ENCODE measurements at regions not wholly inside any gene's neighbourhood (a gene's known extent, or its start where the extent isn't known, plus 50 kb on each side); places are given as distances from the start of the nearest gene placed in this dataset.

- TF ChIP-seq CTCF (IDR thresholded peaks at IDR 0.05) = no peak
- Histone ChIP-seq H3K36me3 (no peaks in the 10 kb centered on the region), H3K27ac (no peak overlapping the region), H3K4me1 (no peaks in the 10 kb centered on the region), H3K27me3 (peaks cover 0 to 39% (median 22%) of the 10 kb centered on the region in 7 donors), H3K4me3 (no peak overlapping the region), H3K9me3 (peaks cover 0 to 27% (median 0%) of the 10 kb centered on the region in 11 donors)
- ATAC-seq (no peak), DNase-seq (no peak)
- intact Hi-C loops (cut with DNase I) = loop anchor here in 1 of 10 donors (5.0 kb wide), 1 partner anchor 978 kb away; no protein-coding TSS in a partner anchor
- 79 to 89% methylated on average over 10 of the region's 10 CpGs for WGBS, 2 donors
Observed at GRCh38 chr10:130769146-130770017, 542.1 kb downstream of the TCERG1L start.

GRCh38 chr10:130770018-130770630 is 541.4 kb downstream of the TCERG1L start:
- intact Hi-C loops (cut with DNase I) = no loop called here
- ATAC-seq (no peak), DNase-seq (no peak)
- TF ChIP-seq CTCF (IDR thresholded peaks at IDR 0.05) = no peak
- Histone ChIP-seq H3K36me3 (no peaks in the 10 kb centered on the region), H3K9me3 (peaks cover 0 to 22% (median 0%) of the 10 kb centered on the region in 11 donors), H3K27ac (no peak overlapping the region), H3K4me3 (no peak overlapping the region), H3K27me3 (peaks cover 0 to 43% (median 25%) of the 10 kb centered on the region in 7 donors), H3K4me1 (no peaks in the 10 kb centered on the region)
- 75 to 81% methylated on average over 13 of the region's 13 CpGs for WGBS, 2 donors

- ATAC-seq (peak in 1 of 8 donors; percentile 58), DNase-seq (no peak)
- WGBS, 2 donors = 55 to 58% methylated on average over 13 of the region's 13 CpGs
- no peaks in the 10 kb centered on the region for H3K4me1 ChIP-seq
- peaks cover 0 to 55% (median 32%) of the 10 kb centered on the region in 7 donors for H3K27me3 ChIP-seq
- no peak for TF ChIP-seq CTCF (IDR thresholded peaks at IDR 0.05)
- H3K9me3 ChIP-seq = peaks cover 0 to 22% (median 0%) of the 10 kb centered on the region in 11 donors
- no peak overlapping the region for H3K4me3 ChIP-seq
- intact Hi-C loops (cut with DNase I) = no loop called here
- no peak overlapping the region for H3K27ac ChIP-seq
- no peaks in the 10 kb centered on the region for H3K36me3 ChIP-seq
Observed at GRCh38 chr10:130771491-130771946, 540.0 kb downstream of the TCERG1L start.

GRCh38 chr10:130772056-130772455 is 539.5 kb downstream of the TCERG1L start:
- Histone ChIP-seq H3K9me3 (peaks cover 0 to 21% (median 0%) of the 10 kb centered on the region in 11 donors), H3K27ac (no peak overlapping the region), H3K4me3 (no peak overlapping the region), H3K36me3 (no peaks in the 10 kb centered on the region), H3K27me3 (peaks cover 0 to 57% (median 34%) of the 10 kb centered on the region in 7 donors), H3K4me1 (no peaks in the 10 kb centered on the region)
- WGBS, 2 donors = 66 to 74% methylated on average over 5 of the region's 5 CpGs
- TF ChIP-seq CTCF (IDR thresholded peaks at IDR 0.05) = no peak
- no peak for ATAC-seq
- DNase-seq = no peak
- intact Hi-C loops (cut with DNase I) = no loop called here
